DND-41 (cell line): ENCODE measurements at regions not wholly inside any gene's neighbourhood (a gene's known extent, or its start where the extent isn't known, plus 50 kb on each side); places are given as distances from the start of the nearest gene placed in this dataset.

Experiments
- CTCF ChIP-seq: IDR thresholded peaks from 2 replicates; pipeline ENCODE4 v1.5.1; 2012; ENCODE audit warnings: borderline replicate concordance, low read length, moderate library complexity, mild to moderate bottlenecking; ENCODE audit not compliant: poor library complexity, severe bottlenecking; ENCODE audit errors: extremely low read depth
- EZH2 ChIP-seq: IDR thresholded peaks from 3 replicates; pipeline ENCODE4 v1.6.1; 2012; ENCODE audit warnings: borderline replicate concordance, low read depth, mild to moderate bottlenecking, moderate library complexity, low read length, inconsistent platforms; ENCODE audit not compliant: severe bottlenecking

GRCh38 chr5:165837286-165837685 lies 2331.9 kb downstream of the MAT2B start:
- TF ChIP-seq CTCF = no peak
- TF ChIP-seq EZH2 = no peak
